ENCODE measurements at regions not wholly inside any gene's neighbourhood (a gene's known extent, or its start where the extent isn't known, plus 50 kb on each side); places are given as distances from the start of the nearest gene placed in this dataset.

DNA sequence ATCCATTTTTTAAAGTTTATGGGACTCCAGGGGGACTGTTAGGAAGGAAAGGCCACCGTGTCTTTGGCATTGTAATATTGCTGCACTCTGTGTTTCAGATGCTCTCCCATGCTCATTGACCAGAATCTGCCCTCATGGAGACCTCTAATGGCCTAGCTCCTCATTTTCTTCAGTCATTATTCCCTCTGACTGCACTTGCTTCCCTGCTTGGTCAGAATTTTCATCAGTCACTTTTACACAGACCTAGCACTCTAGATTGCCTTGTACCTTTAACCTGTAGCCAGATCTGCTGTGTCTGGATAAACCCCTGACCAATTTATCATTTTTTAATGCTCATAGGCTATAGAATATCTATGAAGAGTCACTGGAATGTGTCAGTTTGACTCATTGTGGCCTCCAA lies 155.5 kb upstream of the NUDT12 start:
- TF ChIP-seq, protein P1, sequence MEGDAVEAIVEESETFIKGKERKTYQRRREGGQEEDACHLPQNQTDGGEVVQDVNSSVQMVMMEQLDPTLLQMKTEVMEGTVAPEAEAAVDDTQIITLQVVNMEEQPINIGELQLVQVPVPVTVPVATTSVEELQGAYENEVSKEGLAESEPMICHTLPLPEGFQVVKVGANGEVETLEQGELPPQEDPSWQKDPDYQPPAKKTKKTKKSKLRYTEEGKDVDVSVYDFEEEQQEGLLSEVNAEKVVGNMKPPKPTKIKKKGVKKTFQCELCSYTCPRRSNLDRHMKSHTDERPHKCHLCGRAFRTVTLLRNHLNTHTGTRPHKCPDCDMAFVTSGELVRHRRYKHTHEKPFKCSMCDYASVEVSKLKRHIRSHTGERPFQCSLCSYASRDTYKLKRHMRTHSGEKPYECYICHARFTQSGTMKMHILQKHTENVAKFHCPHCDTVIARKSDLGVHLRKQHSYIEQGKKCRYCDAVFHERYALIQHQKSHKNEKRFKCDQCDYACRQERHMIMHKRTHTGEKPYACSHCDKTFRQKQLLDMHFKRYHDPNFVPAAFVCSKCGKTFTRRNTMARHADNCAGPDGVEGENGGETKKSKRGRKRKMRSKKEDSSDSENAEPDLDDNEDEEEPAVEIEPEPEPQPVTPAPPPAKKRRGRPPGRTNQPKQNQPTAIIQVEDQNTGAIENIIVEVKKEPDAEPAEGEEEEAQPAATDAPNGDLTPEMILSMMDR (optimal IDR thresholded peaks at IDR 0.05 in 1 of 3, IDR thresholded peaks at IDR 0.05 in 1 of 3, conservative IDR thresholded peaks at IDR 0.05 in 1 of 3; ENCODE audit: extremely low read depth in 1 of 3, insufficient read depth in 2 of 3, low read length in 3 of 3) = no peak
- TF ChIP-seq EZH2 (IDR thresholded peaks at IDR 0.05; ENCODE audit: low read length) = no peak
